Activated T-helper 9 cell treated with anti-CD3 and anti-CD28 coated beads, Interleukin-2, amount 50 U/mL, for 16 hours (primary cell): ENCODE measurements at regions not wholly inside any gene's neighbourhood (a gene's known extent, or its start where the extent isn't known, plus 50 kb on each side); places are given as distances from the start of the nearest gene placed in this dataset.
A peak's percentile ranks its signal among the peaks of the same experiment; 100 is the strongest.

ENCODE experiments used
- DNase-seq: peaks from one replicate; pipeline ENCODE4 v3.0.0-alpha.2; 2020; ENCODE audit warnings: low read depth

DNA sequence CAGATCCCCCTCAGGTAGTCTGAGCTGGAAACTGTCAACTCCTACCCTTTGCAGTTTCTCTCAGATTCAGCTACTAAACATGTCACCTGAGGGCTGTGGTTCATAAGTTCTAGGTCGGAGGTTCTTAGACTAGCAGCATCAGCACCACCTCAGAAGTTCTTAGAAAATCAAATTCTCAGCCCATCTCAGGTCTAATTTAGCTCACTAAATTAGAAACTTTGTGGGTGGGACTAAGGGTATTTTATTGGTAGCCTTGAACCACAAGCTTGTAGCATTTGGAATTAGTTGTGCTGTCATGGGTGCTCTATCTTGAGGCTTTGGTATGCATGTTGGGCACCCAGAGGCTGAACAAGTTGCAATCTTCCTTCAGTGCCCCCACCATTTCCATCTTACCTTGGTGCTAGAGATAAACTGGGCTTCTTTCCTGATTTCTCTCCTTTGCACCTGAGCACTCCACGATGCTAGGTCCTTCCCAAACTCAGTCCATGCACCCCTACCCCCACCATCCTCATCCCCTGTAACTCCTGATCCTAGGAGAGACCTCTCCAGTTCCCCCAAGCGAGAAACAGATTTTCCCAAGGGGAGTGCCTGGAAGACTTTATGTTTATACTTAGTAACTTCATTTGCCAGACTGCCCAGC, 54.2 kb downstream of the S1PR1 start:
- no peak for DNase-seq

- no peak for DNase-seq
These were observed 55.0 kb downstream of the S1PR1 start for GRCh38 chr1:101291562-101292380.

DNA sequence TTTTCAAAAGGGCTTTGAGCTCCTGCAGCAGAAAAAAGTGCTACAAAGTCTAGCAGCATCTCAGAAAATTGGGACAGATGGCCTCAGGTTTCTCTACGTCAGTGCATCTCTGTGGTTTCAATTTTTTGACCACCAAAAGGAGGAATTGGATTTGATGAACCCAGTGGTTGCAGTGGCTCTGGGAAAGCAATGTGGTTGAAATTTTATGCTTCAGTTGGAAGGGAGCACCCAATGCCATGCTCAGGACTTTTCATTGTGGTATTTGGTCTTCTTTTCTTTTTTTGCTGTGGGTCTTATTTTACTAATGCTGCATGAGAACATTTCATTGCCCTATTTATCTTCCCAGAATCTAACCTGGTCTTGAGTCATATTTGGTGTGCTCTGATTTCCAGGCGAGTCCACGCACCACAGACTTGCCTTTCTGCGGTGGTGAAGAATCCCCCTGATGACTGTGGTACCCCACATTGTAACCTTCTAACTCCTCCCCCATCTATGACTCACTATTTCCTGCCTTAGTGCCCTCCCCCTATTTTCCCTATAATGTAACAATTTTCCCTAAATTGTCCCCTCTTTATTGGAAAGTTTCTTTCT, 56.7 kb downstream of the S1PR1 start:
- peak; percentile 42 for DNase-seq

DNA sequence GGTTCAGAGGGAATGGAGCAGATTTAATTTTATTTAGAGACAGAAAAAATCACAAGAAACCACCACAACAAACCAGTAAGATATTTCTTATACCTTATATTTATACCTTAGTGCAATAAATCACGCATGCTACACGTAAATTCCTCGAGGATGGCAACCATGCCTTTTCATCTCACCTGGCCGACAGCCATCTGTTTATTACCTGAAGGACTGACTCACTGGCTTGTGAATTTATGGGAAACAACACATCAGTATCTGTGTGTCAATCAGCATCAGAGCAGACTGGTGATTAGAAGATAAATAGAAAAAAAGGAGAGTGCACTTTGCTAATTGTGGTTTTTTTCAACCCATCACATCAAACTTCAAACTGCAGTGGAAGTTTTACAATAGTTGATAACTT, 58.4 kb downstream of the S1PR1 start:
- DNase-seq: no peak

DNA sequence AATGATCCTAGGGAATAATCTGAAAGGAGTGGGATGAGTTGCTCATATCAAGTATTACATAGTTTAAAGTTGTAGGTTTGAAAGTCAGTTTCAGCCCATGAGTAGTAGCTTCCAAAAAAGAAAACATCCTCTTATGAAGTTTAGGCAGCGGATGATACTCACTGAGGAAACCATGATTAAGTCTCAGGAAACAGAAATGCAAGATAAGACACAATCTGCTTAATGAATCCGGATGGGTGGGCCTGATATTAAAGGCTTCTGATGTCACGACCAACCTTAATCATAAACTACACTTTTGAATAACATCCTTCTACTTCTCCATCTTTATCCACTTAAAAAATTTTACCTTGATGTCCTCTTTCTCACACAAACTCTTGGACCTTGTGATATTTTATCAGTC, 61.8 kb downstream of the S1PR1 start:
- no peak for DNase-seq

DNA sequence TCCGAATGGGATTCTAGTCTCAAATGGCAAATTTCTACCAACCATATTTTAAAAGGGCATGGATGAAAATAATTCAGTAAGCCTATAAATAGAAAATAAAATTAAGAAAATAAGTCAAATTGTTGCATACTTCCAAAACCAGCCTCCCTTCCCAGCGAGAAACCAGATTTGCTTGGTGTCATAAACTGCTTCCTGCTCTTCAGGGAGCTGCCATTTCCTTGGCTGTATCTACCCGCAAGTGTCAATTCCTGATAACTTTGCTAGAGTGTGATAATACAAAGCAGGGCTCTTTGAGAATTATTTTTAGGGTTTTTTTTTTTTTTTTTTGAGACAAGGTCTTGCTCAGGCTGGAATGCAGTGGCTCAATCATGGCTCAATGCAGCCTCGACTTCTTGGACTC, 62.3 kb downstream of the S1PR1 start:
- DNase-seq: no peak

DNA sequence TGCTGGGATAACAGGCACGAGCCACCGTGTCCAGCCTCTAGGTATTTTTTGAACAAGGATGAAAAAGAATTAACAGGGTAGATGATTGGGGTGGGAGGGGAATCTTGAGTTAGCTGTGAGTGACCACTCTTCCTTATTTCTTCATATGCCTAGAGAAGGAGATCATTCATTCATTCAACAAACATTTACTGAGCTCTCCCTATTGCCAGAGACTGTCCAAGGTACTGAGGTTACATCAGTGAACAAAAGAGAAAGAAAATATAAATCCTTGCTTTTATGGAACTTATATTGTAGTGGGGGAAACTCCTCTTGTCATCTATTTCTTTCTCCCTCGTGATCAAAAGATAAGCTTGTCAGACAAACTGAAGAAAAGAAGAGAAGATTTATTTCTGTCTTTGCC, 62.9 kb downstream of the S1PR1 start:
- DNase-seq: no peak

DNA sequence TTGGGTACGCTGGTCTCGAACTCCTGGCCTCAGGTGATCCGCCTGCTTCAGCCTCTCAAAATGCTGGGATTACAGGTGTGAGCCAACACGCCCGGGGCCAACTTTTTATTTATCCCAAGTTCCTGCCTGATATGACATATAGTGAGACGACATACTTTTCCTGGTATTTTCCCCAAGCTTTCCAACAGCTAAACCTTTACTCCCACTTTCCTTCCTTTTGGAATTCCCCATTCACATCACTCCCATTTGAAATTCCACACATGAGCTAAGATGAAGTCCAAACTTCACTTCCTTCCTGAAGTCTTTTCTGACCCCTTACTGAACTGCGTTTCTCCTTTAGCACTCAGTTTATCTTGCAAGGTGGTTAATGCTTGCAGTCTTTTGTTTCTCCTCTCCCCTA, 64.1 kb downstream of the S1PR1 start:
- no peak for DNase-seq

- DNase-seq: no peak
These were observed 64.7 kb downstream of the S1PR1 start for GRCh38 chr1:101301446-101302057.

- DNase-seq: no peak
These were observed 66.2 kb downstream of the S1PR1 start for GRCh38 chr1:101302831-101303511.

DNA sequence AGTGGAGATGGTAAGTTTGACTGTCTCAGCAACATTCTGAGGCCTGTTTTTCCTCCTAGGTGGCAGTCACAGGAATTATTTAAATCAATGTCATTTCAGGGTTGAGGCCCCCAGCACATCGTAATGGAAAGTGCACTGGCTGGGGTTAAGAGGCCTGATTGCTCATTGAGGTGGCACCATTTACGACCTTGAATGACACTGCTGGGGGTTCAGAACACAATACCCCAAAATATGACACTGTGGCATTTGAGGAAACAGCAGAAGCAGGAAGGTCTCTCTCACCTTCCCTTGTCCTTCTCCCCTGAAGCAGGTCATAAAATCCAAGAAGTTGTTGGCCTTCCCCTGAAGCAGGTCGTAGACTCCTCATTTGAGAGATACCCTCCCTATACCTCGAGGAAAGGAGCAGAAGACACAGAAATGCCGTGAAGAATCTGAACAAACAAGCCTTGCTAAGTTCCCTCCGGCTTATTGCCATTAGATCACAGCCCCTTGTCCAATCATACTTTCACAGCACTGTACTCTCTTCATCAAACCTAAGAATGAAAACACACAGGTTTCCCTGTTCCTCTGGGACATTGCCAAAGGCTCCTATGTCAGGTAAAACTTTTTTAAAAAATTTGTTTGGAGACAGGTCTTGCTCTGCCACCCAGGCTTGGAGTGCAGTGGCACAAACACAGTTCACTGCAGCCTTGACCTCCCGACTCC, 71.3 kb downstream of the S1PR1 start:
- DNase-seq: no peak

- no peak for DNase-seq
These were observed 72.1 kb downstream of the S1PR1 start for GRCh38 chr1:101308935-101309333.

DNA sequence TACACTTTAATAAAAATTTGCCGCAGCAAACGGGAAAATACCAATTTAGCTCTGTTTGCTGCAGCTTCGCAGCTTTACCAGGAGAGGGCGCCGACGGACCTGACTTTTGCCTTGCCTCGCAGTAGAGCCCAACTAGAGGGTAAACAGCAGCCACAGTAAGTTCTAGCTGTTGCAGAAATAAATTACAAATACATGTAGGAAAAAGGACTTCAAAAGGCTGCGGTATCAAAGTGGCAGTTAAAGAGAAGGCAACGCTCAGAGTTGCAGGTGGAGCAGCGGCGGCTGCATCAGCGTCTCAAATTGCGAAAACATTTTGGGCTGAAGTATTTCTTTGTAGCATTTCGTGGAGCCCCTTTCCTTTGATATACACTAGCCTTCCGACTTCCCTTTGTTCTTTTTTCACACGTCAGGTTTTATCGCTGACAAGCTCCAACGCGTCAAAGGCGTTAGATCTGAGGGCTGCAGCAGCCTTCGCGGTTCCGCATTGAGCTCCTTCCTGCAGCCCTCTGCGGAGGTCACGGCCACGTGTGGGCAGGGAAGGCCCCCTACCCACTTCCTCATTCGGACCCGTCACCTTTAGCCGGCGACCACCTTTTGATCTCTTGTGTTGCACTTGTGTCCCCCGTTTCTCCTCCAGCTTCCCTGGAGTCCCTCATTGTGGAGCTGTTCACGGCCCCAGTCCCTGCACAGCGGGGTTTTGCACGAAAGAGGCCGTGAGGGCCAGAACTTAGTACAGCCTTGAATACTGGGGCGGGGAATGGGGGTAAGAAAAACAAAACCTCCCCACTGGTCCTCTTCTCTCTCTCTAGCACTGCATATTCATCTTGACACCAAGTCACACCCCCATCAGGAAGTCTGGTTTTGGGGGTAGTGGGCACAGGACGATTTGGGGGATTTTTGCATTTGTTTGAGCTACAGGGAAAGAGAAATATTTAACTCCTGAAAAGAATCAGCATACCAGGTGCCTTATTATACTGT, 72.8 kb downstream of the S1PR1 start:
- peak; percentile 49 for DNase-seq

GRCh38 chr1:101310506-101310905, 73.7 kb downstream of the S1PR1 start:
- no peak for DNase-seq

- no peak for DNase-seq
These were observed 74.5 kb downstream of the S1PR1 start for GRCh38 chr1:101311146-101311920.

- no peak for DNase-seq
These were observed 75.3 kb downstream of the S1PR1 start for GRCh38 chr1:101312147-101312546.

- DNase-seq: no peak
These were observed 76.5 kb downstream of the S1PR1 start for GRCh38 chr1:101313356-101313755.

DNA sequence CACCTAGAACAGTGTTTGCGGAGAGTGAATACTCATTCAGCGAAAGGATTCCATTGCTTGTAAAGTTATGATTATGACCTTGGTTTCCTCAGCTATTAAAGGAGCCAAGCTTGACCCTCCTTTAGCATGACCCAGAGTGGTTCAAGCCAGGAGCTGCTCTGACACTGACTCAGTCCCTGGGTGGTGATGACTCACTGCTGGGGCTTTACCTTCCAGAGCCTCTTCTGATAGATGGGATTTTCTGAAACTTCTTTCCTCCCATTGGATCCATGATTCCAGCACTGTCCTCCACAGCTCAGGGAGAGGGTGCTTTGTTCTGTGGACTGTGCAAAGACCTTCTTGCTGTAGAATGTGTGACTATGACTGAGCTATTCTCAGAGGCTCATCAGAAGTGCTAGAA, 77.4 kb downstream of the S1PR1 start:
- no peak for DNase-seq

DNA sequence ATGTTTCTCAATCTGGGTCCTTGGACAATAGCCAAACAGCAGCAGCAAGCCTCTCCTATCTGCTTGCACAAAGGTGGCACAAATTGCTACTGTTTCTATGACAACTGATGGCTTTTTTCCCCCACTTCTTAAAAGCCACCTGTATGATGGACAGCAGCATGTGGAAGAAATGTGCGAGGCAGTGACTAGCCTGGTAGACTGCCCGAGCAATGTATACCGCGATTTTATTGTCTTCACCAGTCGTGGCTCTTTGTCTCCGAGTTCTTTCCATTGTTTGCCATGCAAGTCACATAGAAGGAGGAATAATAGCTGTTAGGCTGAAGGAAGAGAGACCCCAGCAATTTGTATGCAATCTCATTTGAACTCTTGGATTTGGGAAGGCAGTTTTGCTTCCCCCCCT, 79.4 kb downstream of the S1PR1 start:
- DNase-seq: no peak

- DNase-seq: no peak
These were observed 80.0 kb downstream of the S1PR1 start for GRCh38 chr1:101316799-101317198.
